Neuronal stem cell (in vitro differentiated cells): ENCODE measurements at regions not wholly inside any gene's neighbourhood (a gene's known extent, or its start where the extent isn't known, plus 50 kb on each side); places are given as distances from the start of the nearest gene placed in this dataset.
A peak's percentile ranks its signal among the peaks of the same experiment; 100 is the strongest.

Experiments used
- DNase-seq: peaks from one replicate; pipeline ENCODE4 v3.0.0-alpha.2; 2013; ENCODE audit warnings: low spot score
- H2AFZ ChIP-seq: one replicate; pipeline ENCODE4 v1.6.1; 2013; ENCODE audit warnings: mild to moderate bottlenecking, low read length, inconsistent platforms
- H2AK5ac ChIP-seq: 2 replicates; pipeline ENCODE4 v1.6.1; 2013; ENCODE audit warnings: low read depth, mild to moderate bottlenecking, inconsistent platforms, low read length, moderate library complexity, mixed read lengths
- H2BK120ac ChIP-seq: 2 replicates; pipeline ENCODE4 v1.6.1; 2013; ENCODE audit warnings: low read depth, mild to moderate bottlenecking, inconsistent platforms, low read length, moderate library complexity, mixed read lengths
- H2BK12ac ChIP-seq: one replicate; pipeline ENCODE4 v1.6.1; 2013; ENCODE audit warnings: low read length, inconsistent platforms
- H2BK15ac ChIP-seq: 2 replicates; pipeline ENCODE4 v1.6.1; 2013; ENCODE audit warnings: mild to moderate bottlenecking, low read length, inconsistent platforms, mixed read lengths
- H2BK5ac ChIP-seq: one replicate; pipeline ENCODE4 v1.6.1; 2013; ENCODE audit warnings: inconsistent platforms, mild to moderate bottlenecking, low read length, moderate library complexity
- H3K14ac ChIP-seq: one replicate; pipeline ENCODE4 v1.6.1; 2013; ENCODE audit warnings: low read length, inconsistent platforms
- H3K18ac ChIP-seq: 2 replicates; pipeline ENCODE4 v1.6.1; 2013; ENCODE audit warnings: low read length, inconsistent platforms
- H3K23ac ChIP-seq: 2 replicates; pipeline ENCODE4 v1.6.1; 2013; ENCODE audit warnings: low read depth, mild to moderate bottlenecking, mixed read lengths, low read length, inconsistent platforms; ENCODE audit not compliant: poor library complexity
- H3K27ac ChIP-seq: replicated peaks from 3 replicates; pipeline ENCODE4 v1.5.1; 2013; ENCODE audit warnings: low read length, inconsistent platforms
- H3K27me3 ChIP-seq, 3 experiments: 2 replicates each; pipeline ENCODE4 v1.6.1; 2013; ENCODE audit warnings: low read length in 3 of 3, mild to moderate bottlenecking in 2 of 3, inconsistent platforms in 1 of 3, low read depth in 1 of 3, mixed read lengths in 1 of 3, moderate library complexity in 1 of 3; ENCODE audit not compliant: control insufficient read depth in 3 of 3, insufficient read depth in 3 of 3
- H3K36me3 ChIP-seq, 2 donors: replicated peaks in 1 of 2; 2 replicates each; pipeline ENCODE4 v1.6.1; 2013; ENCODE audit warnings: low read length in 2 of 2; ENCODE audit not compliant: control insufficient read depth in 2 of 2, insufficient read depth in 2 of 2
- H3K4ac ChIP-seq: 2 replicates; pipeline ENCODE4 v1.6.1; 2013; ENCODE audit warnings: inconsistent platforms, mild to moderate bottlenecking, low read length, moderate library complexity
- H3K4me1 ChIP-seq, 2 donors: 1 replicate in 1 of 2; 2 replicates in 1 of 2; pipeline ENCODE4 v1.6.1; 2013; ENCODE audit warnings: low read length in 2 of 2, low read depth in 1 of 2; ENCODE audit not compliant: control insufficient read depth in 2 of 2, insufficient read depth in 1 of 2
- H3K4me2 ChIP-seq: one replicate; pipeline ENCODE4 v1.6.1; 2013; ENCODE audit warnings: mild to moderate bottlenecking, low read length, inconsistent platforms; ENCODE audit not compliant: insufficient read depth, poor library complexity, severe bottlenecking
- H3K4me3 ChIP-seq, 2 donors: 2 replicates each; pipeline ENCODE4 v1.5.1; 2013; ENCODE audit warnings: low read length in 2 of 2, mild to moderate bottlenecking in 2 of 2, inconsistent platforms in 1 of 2, moderate library complexity in 1 of 2
- H3K79me1 ChIP-seq: one replicate; pipeline ENCODE4 v1.6.1; 2013; ENCODE audit warnings: low read depth, mild to moderate bottlenecking, inconsistent platforms, low read length, moderate library complexity
- H3K9ac ChIP-seq: one replicate; pipeline ENCODE4 v1.6.1; 2013; ENCODE audit warnings: mild to moderate bottlenecking, low read depth, low read length, inconsistent platforms; ENCODE audit not compliant: poor library complexity
- H3K9me3 ChIP-seq, 2 donors: replicated peaks in 1 of 2; 2 replicates each; pipeline versions ENCODE3 to v1.6.1; 2013; ENCODE audit warnings: low read length in 2 of 2, mild to moderate bottlenecking in 2 of 2, inconsistent platforms in 1 of 2, low read depth in 1 of 2, mixed read lengths in 1 of 2, moderate library complexity in 1 of 2; ENCODE audit not compliant: control insufficient read depth in 2 of 2, insufficient read depth in 1 of 2
- H4K8ac ChIP-seq: one replicate; pipeline ENCODE4 v1.6.1; 2013; ENCODE audit warnings: low read depth, mild to moderate bottlenecking, inconsistent platforms, low read length, moderate library complexity
- H4K91ac ChIP-seq: one replicate; pipeline ENCODE4 v1.6.1; 2013; ENCODE audit warnings: low read length, low read depth, mild to moderate bottlenecking, inconsistent platforms; ENCODE audit not compliant: poor library complexity
- WGBS, 2 donors: extraction: QIAGEN DNeasy Blood & Tissue Kit; methylation state at CpG; one replicate each; pipeline ENCODE4 v1.1.7; 2013; ENCODE audit warnings: missing lambda C conversion rate in 2 of 2, mixed read lengths in 1 of 2; ENCODE audit not compliant: insufficient read length in 2 of 2, insufficient replicate concordance in 1 of 2; ENCODE audit errors: extremely low coverage in 2 of 2; 5-methylcytosine and 5-hydroxymethylcytosine counted together

- no CpG with 5 or more reads among the region's 11 CpGs for WGBS, 2 donors
These were observed 252.3 kb upstream of the EEF2KMT start for GRCh38 chr16:5349670-5350517.

GRCh38 chr16:5349101-5349500, 251.5 kb upstream of the EEF2KMT start:
- Histone ChIP-seq H2AK5ac (no peak overlapping the region), H3K14ac (no peak overlapping the region), H3K9me3 (no peaks in the 10 kb centered on the region), H3K36me3 (no peaks in the 10 kb centered on the region), H3K27me3 (no peaks in the 10 kb centered on the region), H3K9ac (no peak overlapping the region), H3K4ac (no peak overlapping the region), H2BK12ac (no peak overlapping the region), H2BK15ac (no peak overlapping the region), H4K91ac (no peak overlapping the region), H3K18ac (no peak overlapping the region), H3K23ac (no peak overlapping the region), H3K4me1 (peaks cover 0 to 2% of the 10 kb centered on the region in 2 donors), H2BK5ac (no peak overlapping the region), H2AFZ (no peak overlapping the region), H2BK120ac (no peak overlapping the region), H3K27ac (no peak overlapping the region), H3K79me1 (no peaks in the 10 kb centered on the region), H3K4me3 (no peak overlapping the region), H4K8ac (no peak overlapping the region), H3K4me2 (no peak overlapping the region)
- DNase-seq, result no peak
- WGBS, 2 donors, result no CpG with 5 or more reads among the region's 8 CpGs

More at GRCh38 chr16:5349670-5350517, 252.3 kb upstream of the EEF2KMT start:
- Histone ChIP-seq H4K8ac (no peak overlapping the region), H3K4me1 (peaks cover 0 to 2% of the 10 kb centered on the region in 2 donors), H2BK120ac (no peak overlapping the region), H3K9ac (no peak overlapping the region), H2BK15ac (no peak overlapping the region), H3K27me3 (no peaks in the 10 kb centered on the region), H3K27ac (no peak overlapping the region), H3K4ac (no peak overlapping the region), H4K91ac (no peak overlapping the region), H2BK12ac (no peak overlapping the region), H3K9me3 (no peaks in the 10 kb centered on the region), H3K14ac (no peak overlapping the region), H3K23ac (no peak overlapping the region), H3K18ac (no peak overlapping the region), H2BK5ac (no peak overlapping the region), H3K36me3 (no peaks in the 10 kb centered on the region), H3K4me3 (no peak overlapping the region), H3K4me2 (no peak overlapping the region), H2AFZ (no peak overlapping the region), H2AK5ac (no peak overlapping the region), H3K79me1 (no peaks in the 10 kb centered on the region)
- DNase-seq, result no peak

GRCh38 chr16:5347561-5347960, 250.0 kb upstream of the EEF2KMT start:
- Histone ChIP-seq H2AK5ac (no peak overlapping the region), H4K91ac (no peak overlapping the region), H4K8ac (no peak overlapping the region), H3K9ac (no peak overlapping the region), H2BK12ac (no peak overlapping the region), H3K27me3 (no peaks in the 10 kb centered on the region), H2AFZ (no peak overlapping the region), H3K9me3 (no peaks in the 10 kb centered on the region), H3K4me3 (no peak overlapping the region), H3K4ac (no peak overlapping the region), H3K4me1 (peaks cover 0 to 2% of the 10 kb centered on the region in 2 donors), H3K36me3 (no peaks in the 10 kb centered on the region), H3K27ac (no peak overlapping the region), H3K79me1 (no peaks in the 10 kb centered on the region), H3K23ac (no peak overlapping the region), H3K4me2 (no peak overlapping the region), H2BK120ac (no peak overlapping the region), H2BK5ac (no peak overlapping the region), H2BK15ac (no peak overlapping the region), H3K18ac (no peak overlapping the region), H3K14ac (no peak overlapping the region)
- 100% methylated on average over 1 of the region's 4 CpGs; no CpG with 5 or more reads in 1 of the 2 donors for WGBS, 2 donors
- DNase-seq, result no peak

- Histone ChIP-seq H4K91ac (no peak overlapping the region), H3K4me2 (no peak overlapping the region), H2BK12ac (no peak overlapping the region), H4K8ac (no peak overlapping the region), H2BK120ac (no peak overlapping the region), H3K79me1 (no peaks in the 10 kb centered on the region), H3K14ac (no peak overlapping the region), H3K9ac (no peak overlapping the region), H2BK5ac (no peak overlapping the region), H3K36me3 (no peaks in the 10 kb centered on the region), H3K27ac (no peak overlapping the region), H3K4me3 (no peak overlapping the region), H3K4ac (no peak overlapping the region), H2BK15ac (no peak overlapping the region), H3K9me3 (peaks cover 0 to 3% of the 10 kb centered on the region in 2 donors), H3K18ac (peak overlapping the region; percentile 30), H3K27me3 (peaks cover 0 to 3% (median 0%) of the 10 kb centered on the region in 3 experiments), H2AK5ac (no peak overlapping the region), H3K4me1 (peaks cover 0 to 7% of the 10 kb centered on the region in 2 donors), H3K23ac (no peak overlapping the region), H2AFZ (no peak overlapping the region)
- no CpG with 5 or more reads among the region's 6 CpGs for WGBS, 2 donors
- no peak for DNase-seq
These were observed 239.3 kb upstream of the EEF2KMT start for GRCh38 chr16:5336941-5337340.
